Esophagus muscularis mucosa (tissue), 4 donors: ENCODE measurements at regions not wholly inside any gene's neighbourhood (a gene's known extent, or its start where the extent isn't known, plus 50 kb on each side); places are given as distances from the start of the nearest gene placed in this dataset.
A peak's percentile ranks its signal among the peaks of the same experiment; 100 is the strongest.

Experiments used
- DNase-seq: peaks from one replicate; pipeline ENCODE4 v3.0.0-alpha.2; 2017; ENCODE audit errors: extremely low spot score
- H3K27ac ChIP-seq, 4 donors: fragments of 200-600 bp; sonication (generic); replicated peaks in 1 of 4; 1 replicate in 3 of 4; 2 replicates in 1 of 4; pipeline ENCODE4 v1.5.1; 2016 to 2019; ENCODE audit warnings: mild to moderate bottlenecking in 1 of 4
- H3K27me3 ChIP-seq, 4 donors: fragments of 200-600 bp; sonication (generic); one replicate each; pipeline versions ENCODE4 v1.5.1 to v1.6.0; 2016 to 2019
- H3K36me3 ChIP-seq, 4 donors: fragments of 200-600 bp; sonication (generic); one replicate each; pipeline ENCODE4 v1.5.1; 2016 to 2019
- H3K4me1 ChIP-seq, 4 donors: fragments of 200-600 bp; sonication (generic); one replicate each; pipeline ENCODE4 v1.5.1; 2016 to 2019
- H3K4me3 ChIP-seq, 4 donors: fragments of 200-600 bp; sonication (generic); 1 replicate in 2 of 4; 2 replicates in 2 of 4; pipeline ENCODE4 v1.5.1; 2016 to 2019; ENCODE audit warnings: mild to moderate bottlenecking in 4 of 4, moderate library complexity in 1 of 4
- H3K9me3 ChIP-seq, 4 donors: fragments of 200-600 bp; sonication (generic); 1 replicate in 3 of 4; 2 replicates in 1 of 4; pipeline ENCODE4 v1.5.1; 2016 to 2019
- CTCF ChIP-seq, 3 experiments: fragments of 200-600 bp in 2 of 3; fragments of 450-650 bp in 1 of 3; sonication (generic) in 2 of 3; IDR thresholded peaks; one replicate each; pipeline ENCODE4 v1.5.1; 2017 to 2019; ENCODE audit warnings: antibody characterized with exemption in 3 of 3, mild to moderate bottlenecking in 2 of 3, moderate library complexity in 1 of 3
- EP300 ChIP-seq: sonication (generic); formaldehyde crosslinking; IDR thresholded peaks from one replicate; pipeline ENCODE4 v1.6.1; 2017; ENCODE audit warnings: antibody characterized with exemption
- POLR2A ChIP-seq: fragments of 450-650 bp; IDR thresholded peaks from one replicate; pipeline ENCODE4 v1.6.1; 2017; ENCODE audit warnings: antibody characterized with exemption, moderate library complexity, mild to moderate bottlenecking, low read depth
- POLR2AphosphoS5 ChIP-seq, 2 donors: sonication (generic); formaldehyde crosslinking; IDR thresholded peaks; one replicate each; pipeline ENCODE4 v1.6.1; 2017; ENCODE audit warnings: antibody characterized with exemption in 2 of 2
- WGBS: methylation state at CpG from one replicate; pipeline ENCODE4 v1.1.5; 2018; 5-methylcytosine and 5-hydroxymethylcytosine counted together
- intact Hi-C: fragments of 100-400 bp; cut with DNase I; formaldehyde crosslinking; loops from one replicate; pipeline ENCODE4 v1.15.1; 2023

DNA sequence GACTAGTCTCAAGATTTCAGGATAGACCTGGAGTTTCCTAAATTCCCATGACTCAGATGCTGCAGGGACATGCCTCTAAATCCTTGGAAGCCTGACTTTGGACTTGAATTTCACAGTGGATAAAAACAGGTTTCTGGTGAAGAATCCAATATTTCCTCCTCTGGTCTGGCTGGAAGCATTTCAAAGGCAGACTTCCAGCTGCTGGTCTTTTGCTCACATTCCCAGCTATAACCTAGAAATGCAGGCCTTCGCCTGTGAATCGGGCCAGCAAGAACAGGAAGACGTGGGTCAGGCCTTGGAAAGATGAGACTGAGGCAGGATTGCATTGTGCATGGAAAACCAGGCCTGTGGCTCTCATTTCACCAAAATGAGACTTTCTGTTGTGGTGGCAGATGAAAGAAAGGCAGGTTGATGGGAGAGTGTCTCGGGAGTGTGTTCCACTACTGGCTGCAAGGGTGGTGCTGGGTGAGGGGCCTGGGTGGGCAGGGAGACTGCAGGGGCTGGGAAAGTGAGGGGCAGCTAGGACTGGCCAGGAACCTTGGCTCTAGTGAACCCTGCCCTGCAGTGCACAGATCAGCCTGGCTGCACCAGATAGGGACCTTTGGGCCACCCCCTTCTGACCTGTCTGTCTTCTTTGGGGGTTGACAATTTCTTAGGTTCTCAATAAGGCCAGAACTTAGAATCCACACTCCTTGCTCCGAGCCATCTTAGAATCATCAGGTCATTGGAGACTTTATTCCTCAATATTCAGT lies 488.8 kb upstream of the MKI67 start:
- Histone ChIP-seq H3K4me3 (no peak overlapping the region), H3K27me3 (no peaks in the 10 kb centered on the region), H3K36me3 (no peaks in the 10 kb centered on the region), H3K4me1 (no peaks in the 10 kb centered on the region), H3K9me3 (no peaks in the 10 kb centered on the region), H3K27ac (no peak overlapping the region)
- 64% methylated on average over 5 of the region's 5 CpGs for WGBS
- intact Hi-C loops = no loop called here
- TF ChIP-seq CTCF (IDR thresholded peaks at IDR 0.05) (no peak), EP300 (no peak), POLR2A (no peak), POLR2AphosphoS5 (IDR thresholded peaks at IDR 0.05) (no peak)
- peak; percentile 82 for DNase-seq

- DNase-seq = peak; percentile 90
- TF ChIP-seq CTCF (IDR thresholded peaks at IDR 0.05) = no peak
- TF ChIP-seq POLR2AphosphoS5 (IDR thresholded peaks at IDR 0.05) = no peak
- no peak for TF ChIP-seq POLR2A
- no peak for TF ChIP-seq EP300
- no peaks in the 10 kb centered on the region for H3K36me3 ChIP-seq
- no peaks in the 10 kb centered on the region for H3K4me1 ChIP-seq
- H3K27me3 ChIP-seq = no peaks in the 10 kb centered on the region
- H3K4me3 ChIP-seq = no peak overlapping the region
- no peak overlapping the region for H3K27ac ChIP-seq
- H3K9me3 ChIP-seq = no peaks in the 10 kb centered on the region
- 77% methylated on average over 2 of the region's 2 CpGs for WGBS
- intact Hi-C loops = no loop called here
Observed at GRCh38 chr10:128617532-128617931, 491.3 kb upstream of the MKI67 start.

DNA sequence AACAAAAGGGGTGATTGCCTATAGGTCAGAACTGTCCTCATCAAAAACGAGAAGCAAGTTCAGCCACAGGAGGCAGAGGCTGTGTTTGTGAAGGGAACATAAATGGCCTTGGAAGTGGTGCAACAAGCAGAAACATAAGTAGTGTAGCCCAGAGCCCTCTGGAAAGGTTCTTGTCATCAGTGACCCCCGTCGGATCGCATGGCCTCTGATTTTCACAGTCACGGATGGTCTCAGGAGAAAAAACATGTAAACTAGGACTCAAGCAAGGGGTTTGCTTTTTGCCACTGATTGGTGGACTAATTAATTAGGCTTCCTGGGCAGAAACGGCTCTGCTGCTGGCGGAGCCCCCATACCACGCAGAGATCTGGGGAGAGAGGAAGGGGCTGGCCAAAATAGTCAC lies 496.5 kb upstream of the MKI67 start:
- WGBS = 88% methylated on average over 8 of the region's 8 CpGs
- H3K4me3 ChIP-seq = no peak overlapping the region
- TF ChIP-seq CTCF (IDR thresholded peaks at IDR 0.05) (no peak), EP300 (no peak), POLR2A (no peak), POLR2AphosphoS5 (IDR thresholded peaks at IDR 0.05) (no peak)
- H3K27me3 ChIP-seq = no peaks in the 10 kb centered on the region
- no peaks in the 10 kb centered on the region for H3K4me1 ChIP-seq
- no peak overlapping the region for H3K27ac ChIP-seq
- H3K9me3 ChIP-seq = no peaks in the 10 kb centered on the region
- no peaks in the 10 kb centered on the region for H3K36me3 ChIP-seq
- peak; percentile 50 for DNase-seq
- intact Hi-C loops = no loop called here

GRCh38 chr10:128623776-128624175 lies 497.6 kb upstream of the MKI67 start:
- Histone ChIP-seq H3K9me3 (no peaks in the 10 kb centered on the region), H3K4me3 (no peak overlapping the region), H3K36me3 (no peaks in the 10 kb centered on the region), H3K27me3 (no peaks in the 10 kb centered on the region), H3K27ac (no peak overlapping the region), H3K4me1 (no peaks in the 10 kb centered on the region)
- 91% methylated on average over 15 of the region's 15 CpGs for WGBS
- TF ChIP-seq EP300 (no peak), POLR2AphosphoS5 (IDR thresholded peaks at IDR 0.05) (no peak), POLR2A (no peak)
- intact Hi-C loops = no loop called here
- peak; percentile 53 for DNase-seq

- no peak overlapping the region for H3K4me3 ChIP-seq
- no peaks in the 10 kb centered on the region for H3K4me1 ChIP-seq
- intact Hi-C loops = no loop called here
- no peak for TF ChIP-seq CTCF (IDR thresholded peaks at IDR 0.05)
- no peak for TF ChIP-seq POLR2A
- TF ChIP-seq POLR2AphosphoS5 (IDR thresholded peaks at IDR 0.05) = no peak
- TF ChIP-seq EP300 = no peak
- WGBS = 90% methylated on average over 18 of the region's 18 CpGs
- no peaks in the 10 kb centered on the region for H3K27me3 ChIP-seq
- DNase-seq = peak; percentile 81
- H3K36me3 ChIP-seq = no peaks in the 10 kb centered on the region
- H3K9me3 ChIP-seq = no peaks in the 10 kb centered on the region
- H3K27ac ChIP-seq = no peak overlapping the region
Observed at GRCh38 chr10:128624656-128625530, 498.7 kb upstream of the MKI67 start.
